ENCODE measurements at regions not wholly inside any gene's neighbourhood (a gene's known extent, or its start where the extent isn't known, plus 50 kb on each side); places are given as distances from the start of the nearest gene placed in this dataset.
"Not testable (repeated sequence)": the region's sequence is repeated elsewhere in the genome, so short reads cannot be mapped to it uniquely, and the experiment has no call there.

- peaks cover 8% of the 10 kb centered on the region for H3K9me3 Mint-ChIP-seq (ENCODE audit: low read depth)
- no peak for TF ChIP-seq CTCF (IDR thresholded peaks at IDR 0.05)
- no peaks in the 10 kb centered on the region for H3K36me3 Mint-ChIP-seq (ENCODE audit: low read depth)
- peaks cover 2% of the 10 kb centered on the region for H3K27me3 Mint-ChIP-seq (ENCODE audit: low read depth)
- no peak for DNase-seq (ENCODE audit: low spot score)
- H3K4me3 Mint-ChIP-seq (ENCODE audit: unreplicated experiment) = no peak overlapping the region
- no peak overlapping the region for H3K27ac Mint-ChIP-seq (ENCODE audit: unreplicated experiment)
- H3K4me1 Mint-ChIP-seq (ENCODE audit: low read depth) = no peaks in the 10 kb centered on the region
Measured at GRCh38 chr4:84319124-84319523, 180.0 kb downstream of the NKX6-1 start.

- Mint-ChIP-seq H3K4me1 (ENCODE audit: low read depth) (no peaks in the 10 kb centered on the region), H3K27me3 (ENCODE audit: low read depth) (peaks cover 1% of the 10 kb centered on the region), H3K9me3 (ENCODE audit: low read depth) (peaks cover 8% of the 10 kb centered on the region), H3K27ac (ENCODE audit: unreplicated experiment) (no peak overlapping the region), H3K36me3 (ENCODE audit: low read depth) (no peaks in the 10 kb centered on the region), H3K4me3 (ENCODE audit: unreplicated experiment) (no peak overlapping the region)
- DNase-seq (ENCODE audit: low spot score) = no peak
- no peak for TF ChIP-seq CTCF (IDR thresholded peaks at IDR 0.05)
Measured at GRCh38 chr4:84317513-84317912, 181.6 kb downstream of the NKX6-1 start.

- Mint-ChIP-seq H3K27me3 (ENCODE audit: low read depth) (peaks cover 4% of the 10 kb centered on the region), H3K4me1 (ENCODE audit: low read depth) (no peaks in the 10 kb centered on the region), H3K36me3 (ENCODE audit: low read depth) (no peaks in the 10 kb centered on the region), H3K4me3 (ENCODE audit: unreplicated experiment) (no peak overlapping the region), H3K9me3 (ENCODE audit: low read depth) (peaks cover 2% of the 10 kb centered on the region), H3K27ac (ENCODE audit: unreplicated experiment) (no peak overlapping the region)
- DNase-seq (ENCODE audit: low spot score) = no peak
- no peak for TF ChIP-seq CTCF (IDR thresholded peaks at IDR 0.05)
Measured at GRCh38 chr4:84312426-84313012, 186.6 kb downstream of the NKX6-1 start.

GRCh38 chr4:84309191-84309590, 189.9 kb downstream of the NKX6-1 start:
- peaks cover 2% of the 10 kb centered on the region for H3K27me3 Mint-ChIP-seq (ENCODE audit: low read depth)
- H3K27ac Mint-ChIP-seq (ENCODE audit: unreplicated experiment) = no peak overlapping the region
- no peaks in the 10 kb centered on the region for H3K4me1 Mint-ChIP-seq (ENCODE audit: low read depth)
- no peak overlapping the region for H3K4me3 Mint-ChIP-seq (ENCODE audit: unreplicated experiment)
- H3K9me3 Mint-ChIP-seq (ENCODE audit: low read depth) = no peaks in the 10 kb centered on the region
- H3K36me3 Mint-ChIP-seq (ENCODE audit: low read depth) = no peaks in the 10 kb centered on the region
- DNase-seq (ENCODE audit: low spot score) = no peak
- TF ChIP-seq CTCF (IDR thresholded peaks at IDR 0.05) = no peak

- not testable (repeated sequence) for H3K27me3 Mint-ChIP-seq (ENCODE audit: low read depth); H3K9me3 Mint-ChIP-seq (ENCODE audit: low read depth); DNase-seq (ENCODE audit: low spot score); H3K36me3 Mint-ChIP-seq (ENCODE audit: low read depth); H3K4me1 Mint-ChIP-seq (ENCODE audit: low read depth); H3K27ac Mint-ChIP-seq (ENCODE audit: unreplicated experiment)
- H3K4me3 Mint-ChIP-seq (ENCODE audit: unreplicated experiment) = peak overlapping the region; percentile 63
Measured at GRCh38 chr4:84298719-84299254, 200.3 kb downstream of the NKX6-1 start.

All from chondrocyte (in vitro differentiated cells).